ENCODE measurements at regions not wholly inside any gene's neighbourhood (a gene's known extent, or its start where the extent isn't known, plus 50 kb on each side); places are given as distances from the start of the nearest gene placed in this dataset.

GRCh38 chr10:125533866-125534265, 149.1 kb downstream of the TEX36 start (continued):
- TF ChIP-seq E2F4 (IDR thresholded peaks at IDR 0.05; ENCODE audit: low read depth, low read length) (no peak), PBX3 (IDR thresholded peaks at IDR 0.05; ENCODE audit: insufficient replicate concordance, low read depth, low read length) (no peak), RB1 (IDR thresholded peaks at IDR 0.05; ENCODE audit: borderline replicate concordance) (no peak), MYB (IDR thresholded peaks at IDR 0.05; ENCODE audit: borderline replicate concordance, low read depth, low read length) (no peak), ZNF24 (IDR thresholded peaks at IDR 0.05) (no peak)

GRCh38 chr10:125531465-125531864, 151.5 kb downstream of the TEX36 start:
- ChIA-PET CTCF (no interaction called here), SMC1A (ENCODE audit: uncharacterized antibody, unreplicated experiment) (no interaction called here), RAD21 (ENCODE audit: unreplicated experiment) (no interaction called here), POLR2A (no interaction called here)
- H3K36me3 ChIP-seq (ENCODE audit: control insufficient read depth in 2 of 2, insufficient read depth in 2 of 2, low read length in 1 of 2), result no peaks in the 10 kb centered on the region
- H3K4me3 ChIP-seq, result no peak overlapping the region
- WGBS (ENCODE audit: insufficient coverage, insufficient replicate concordance, low lambda C conversion rate, missing lambda C conversion rate), result 49% methylated on average over 12 of the region's 12 CpGs
- no peaks in the 10 kb centered on the region; a peak in 1 of 4 replicates for H3K27me3 ChIP-seq (replicated peaks in 1 of 2; ENCODE audit: control insufficient read depth in 2 of 2, insufficient read depth in 2 of 2, low read length in 1 of 2)
- no peaks in the 10 kb centered on the region for H3K79me2 ChIP-seq (ENCODE audit: control insufficient read depth, insufficient read depth, low read length)
- no TSS peak for BruUV-seq (replicated peaks)
- in situ Hi-C loops (cut with MboI), result no loop called here
- DNase-seq (ENCODE audit: low read depth, low spot score), result no peak
- H4K20me1 ChIP-seq (ENCODE audit: control insufficient read depth, insufficient read depth), result no peaks in the 10 kb centered on the region
- intact Hi-C loops (cut with micrococcal nuclease; ENCODE audit: unreplicated experiment), result no loop called here
- no peak overlapping the region for H3K4me2 ChIP-seq (ENCODE audit: control insufficient read depth, insufficient read depth)
- H2AFZ ChIP-seq (ENCODE audit: control insufficient read depth, low read depth, low read length), result no peak overlapping the region
- ATAC-seq, result no peak
- TF ChIP-seq NFXL1 (IDR thresholded peaks at IDR 0.05; ENCODE audit: borderline replicate concordance) (no peak), GATAD2B (conservative IDR thresholded peaks at IDR 0.05; ENCODE audit: low read depth) (no peak), ZNF622 (IDR thresholded peaks at IDR 0.05) (no peak), CHD4 (IDR thresholded peaks at IDR 0.05) (no peak), MEF2A (IDR thresholded peaks at IDR 0.05; ENCODE audit: insufficient read depth, low read depth, low read length) (no peak), CBX3 (IDR thresholded peaks at IDR 0.05; ENCODE audit: borderline replicate concordance, low read depth) (no peak)
- no peak for FAIRE-seq
- H3K4me1 ChIP-seq (ENCODE audit: control insufficient read depth, insufficient read depth, low read length), result no peaks in the 10 kb centered on the region
- H3K9ac ChIP-seq (ENCODE audit: control insufficient read depth, insufficient read depth, low read length), result no peak overlapping the region
- H3K27ac ChIP-seq (ENCODE audit: control insufficient read depth, insufficient read depth), result no peak overlapping the region
- no peaks in the 10 kb centered on the region for H3K9me3 ChIP-seq (replicated peaks; ENCODE audit: control insufficient read depth, insufficient read depth, low read length)
